ENCODE measurements at regions not wholly inside any gene's neighbourhood (a gene's known extent, or its start where the extent isn't known, plus 50 kb on each side); places are given as distances from the start of the nearest gene placed in this dataset.
"Not testable (repeated sequence)": the region's sequence is repeated elsewhere in the genome, so short reads cannot be mapped to it uniquely, and the experiment has no call there.

DNA sequence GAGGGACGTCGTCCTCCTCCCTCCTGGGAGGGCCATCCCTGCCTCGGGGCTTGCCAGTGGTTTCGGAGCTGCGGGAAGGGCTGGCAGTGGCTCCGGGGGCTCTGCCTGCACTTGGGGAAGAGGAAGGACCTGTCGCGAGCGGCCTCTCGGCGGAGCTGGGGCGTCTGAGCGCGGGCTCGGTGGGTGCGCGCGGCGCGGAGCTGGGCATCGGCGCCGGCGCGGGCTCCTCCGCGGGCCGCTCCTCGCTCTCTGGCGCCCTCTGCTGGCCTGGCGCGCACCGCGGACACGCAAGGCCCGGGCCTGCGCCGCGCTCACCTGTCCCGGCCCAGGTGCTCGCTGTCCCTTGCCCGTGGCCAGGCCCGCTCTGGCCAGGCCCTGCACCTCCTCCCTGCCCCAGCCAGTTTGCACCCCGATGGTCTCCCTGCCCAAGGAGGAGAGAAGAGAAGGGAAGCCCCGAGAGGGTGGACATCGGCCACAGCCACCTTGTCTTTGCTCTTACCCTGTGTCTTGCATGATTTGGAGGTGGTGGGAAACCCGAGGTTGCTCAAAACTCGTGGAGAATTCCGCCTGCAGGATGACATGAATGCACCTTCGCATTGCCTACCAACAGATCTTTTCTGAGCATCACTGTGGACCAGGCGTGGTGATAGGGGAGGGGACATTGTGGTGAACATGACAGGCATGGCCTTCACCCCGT, 119.2 kb downstream of the OTOP1 start:
- H2BK120ac ChIP-seq (ENCODE audit: insufficient read depth, low read length, poor library complexity); H2AK5ac ChIP-seq (ENCODE audit: low read length); H3K14ac ChIP-seq (ENCODE audit: low read length); H4K12ac ChIP-seq (ENCODE audit: low read depth, low read length); H3K4ac ChIP-seq (ENCODE audit: low read depth, low read length); H3K9ac ChIP-seq (ENCODE audit: low read length); H4K91ac ChIP-seq (ENCODE audit: low read depth, low read length); H2BK5ac ChIP-seq (ENCODE audit: low read depth, low read length, poor library complexity); H3K9me3 ChIP-seq (ENCODE audit: insufficient read depth, low read depth, low read length); H3K18ac ChIP-seq (ENCODE audit: low read length); H3K79me1 ChIP-seq (ENCODE audit: low read length); H2BK12ac ChIP-seq (ENCODE audit: low read length); H3K4me1 ChIP-seq (ENCODE audit: control insufficient read depth in 1 of 2, insufficient read depth in 2 of 2, low read length in 2 of 2); H3K23ac ChIP-seq (ENCODE audit: low read length); H3K79me2 ChIP-seq (ENCODE audit: control insufficient read depth, insufficient read depth, low read length, poor library complexity); H3K36me3 ChIP-seq (ENCODE audit: control insufficient read depth in 1 of 2, insufficient read depth in 2 of 2, low read length in 2 of 2); H3K27me3 ChIP-seq (ENCODE audit: insufficient read depth, low read length); H3K27ac ChIP-seq (ENCODE audit: low read depth, low read length): not testable (repeated sequence)
- DNase-seq: peak; percentile 60 to 89
- H2AFZ ChIP-seq (ENCODE audit: insufficient read depth, low read length, poor library complexity): peak overlapping the region; percentile 62
- peak overlapping the region; percentile 76 for H3K4me3 ChIP-seq (ENCODE audit: low read depth, low read length)
- peak overlapping the region; percentile 100 for H3K4me2 ChIP-seq (ENCODE audit: low read length)
- no CpG with 5 or more reads among the region's 52 CpGs for WGBS (ENCODE audit: extremely low coverage, insufficient coverage, insufficient read length)
- peak overlapping the region; percentile 45 for H4K8ac ChIP-seq (ENCODE audit: low read depth, low read length)

GRCh38 chr4:4115381-4115780, 111.3 kb downstream of the OTOP1 start:
- not testable (repeated sequence) for H4K12ac ChIP-seq (ENCODE audit: low read depth, low read length); H3K14ac ChIP-seq (ENCODE audit: low read length); H3K18ac ChIP-seq (ENCODE audit: low read length); DNase-seq; H3K79me1 ChIP-seq (ENCODE audit: low read length); H3K4ac ChIP-seq (ENCODE audit: low read depth, low read length); H3K4me2 ChIP-seq (ENCODE audit: low read length); H2AK5ac ChIP-seq (ENCODE audit: low read length); H3K27ac ChIP-seq (ENCODE audit: low read depth, low read length); H2BK120ac ChIP-seq (ENCODE audit: insufficient read depth, low read length, poor library complexity); H2AFZ ChIP-seq (ENCODE audit: insufficient read depth, low read length, poor library complexity); H3K9me3 ChIP-seq (ENCODE audit: insufficient read depth, low read depth, low read length); H3K36me3 ChIP-seq (ENCODE audit: control insufficient read depth in 1 of 2, insufficient read depth in 2 of 2, low read length in 2 of 2); H3K4me3 ChIP-seq (ENCODE audit: low read depth, low read length); H3K27me3 ChIP-seq (ENCODE audit: insufficient read depth, low read length); H3K9ac ChIP-seq (ENCODE audit: low read length); H3K23ac ChIP-seq (ENCODE audit: low read length); H3K79me2 ChIP-seq (ENCODE audit: control insufficient read depth, insufficient read depth, low read length, poor library complexity); H3K4me1 ChIP-seq (ENCODE audit: control insufficient read depth in 1 of 2, insufficient read depth in 2 of 2, low read length in 2 of 2); H2BK12ac ChIP-seq (ENCODE audit: low read length); H4K91ac ChIP-seq (ENCODE audit: low read depth, low read length); H2BK5ac ChIP-seq (ENCODE audit: low read depth, low read length, poor library complexity); H4K8ac ChIP-seq (ENCODE audit: low read depth, low read length)
- WGBS (ENCODE audit: extremely low coverage, insufficient coverage, insufficient read length): no CpG with 5 or more reads among the region's 13 CpGs

DNA sequence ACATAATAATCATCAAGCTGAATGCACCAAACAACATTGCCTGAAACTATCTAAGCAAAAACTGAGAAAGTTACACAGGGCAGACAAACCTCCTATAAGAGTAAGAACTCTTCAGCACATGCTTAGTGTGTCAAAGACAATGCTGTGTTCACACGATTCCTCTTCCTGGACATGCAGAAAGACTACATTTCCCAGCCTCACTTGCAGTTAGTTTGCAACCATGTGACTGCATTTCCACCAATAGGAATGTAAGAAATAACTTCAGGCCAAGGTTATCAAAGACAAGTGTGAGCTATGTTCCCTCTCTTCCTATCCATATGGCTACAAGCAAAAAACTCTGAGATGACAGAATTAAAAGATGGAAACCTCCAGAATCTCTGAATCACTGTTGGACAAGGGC, 109.8 kb downstream of the OTOP1 start:
- not testable (repeated sequence) for H3K4me1 ChIP-seq (ENCODE audit: control insufficient read depth in 1 of 2, insufficient read depth in 2 of 2, low read length in 2 of 2); H3K4me2 ChIP-seq (ENCODE audit: low read length); H3K36me3 ChIP-seq (ENCODE audit: control insufficient read depth in 1 of 2, insufficient read depth in 2 of 2, low read length in 2 of 2); H3K4ac ChIP-seq (ENCODE audit: low read depth, low read length); H4K91ac ChIP-seq (ENCODE audit: low read depth, low read length); H3K23ac ChIP-seq (ENCODE audit: low read length); H3K27me3 ChIP-seq (ENCODE audit: insufficient read depth, low read length); H3K79me1 ChIP-seq (ENCODE audit: low read length); H3K9ac ChIP-seq (ENCODE audit: low read length); H4K12ac ChIP-seq (ENCODE audit: low read depth, low read length); H2BK5ac ChIP-seq (ENCODE audit: low read depth, low read length, poor library complexity); H2AFZ ChIP-seq (ENCODE audit: insufficient read depth, low read length, poor library complexity); H2BK120ac ChIP-seq (ENCODE audit: insufficient read depth, low read length, poor library complexity); H3K14ac ChIP-seq (ENCODE audit: low read length); H3K4me3 ChIP-seq (ENCODE audit: low read depth, low read length); H2AK5ac ChIP-seq (ENCODE audit: low read length); H3K9me3 ChIP-seq (ENCODE audit: insufficient read depth, low read depth, low read length); H4K8ac ChIP-seq (ENCODE audit: low read depth, low read length); H3K18ac ChIP-seq (ENCODE audit: low read length); H3K27ac ChIP-seq (ENCODE audit: low read depth, low read length); H2BK12ac ChIP-seq (ENCODE audit: low read length); H3K79me2 ChIP-seq (ENCODE audit: control insufficient read depth, insufficient read depth, low read length, poor library complexity)
- peak in 1 of 2 donors; percentile 49 for DNase-seq
- WGBS (ENCODE audit: extremely low coverage, insufficient coverage, insufficient read length): no CpG with 5 or more reads among the region's 1 CpG

DNA sequence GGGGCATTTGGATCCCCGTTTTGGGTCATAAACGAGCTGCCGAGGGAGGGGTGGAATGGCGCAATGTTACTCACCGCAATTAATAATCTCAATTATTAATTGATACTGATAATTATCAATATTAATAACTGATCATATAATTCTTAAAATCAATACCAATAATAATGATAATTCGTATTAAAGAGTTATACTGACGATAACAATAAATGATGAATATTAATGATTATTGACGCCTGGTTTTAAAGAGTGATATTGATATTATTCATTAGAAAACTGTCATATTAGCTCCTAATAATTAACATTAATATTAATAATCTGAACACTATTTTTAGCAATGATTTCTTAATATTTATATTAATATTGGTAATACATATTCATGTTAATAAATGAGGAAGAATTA, 92.4 kb downstream of the OTOP1 start:
- H3K14ac ChIP-seq (ENCODE audit: low read length); H2AFZ ChIP-seq (ENCODE audit: insufficient read depth, low read length, poor library complexity); H2BK5ac ChIP-seq (ENCODE audit: low read depth, low read length, poor library complexity); H3K27ac ChIP-seq (ENCODE audit: low read depth, low read length); DNase-seq; H3K4me3 ChIP-seq (ENCODE audit: low read depth, low read length); H2BK12ac ChIP-seq (ENCODE audit: low read length); H3K18ac ChIP-seq (ENCODE audit: low read length); H2AK5ac ChIP-seq (ENCODE audit: low read length); H3K79me1 ChIP-seq (ENCODE audit: low read length); H3K4me2 ChIP-seq (ENCODE audit: low read length); H3K27me3 ChIP-seq (ENCODE audit: insufficient read depth, low read length); H3K4me1 ChIP-seq (ENCODE audit: control insufficient read depth in 1 of 2, insufficient read depth in 2 of 2, low read length in 2 of 2); H3K9ac ChIP-seq (ENCODE audit: low read length); H4K12ac ChIP-seq (ENCODE audit: low read depth, low read length); H3K36me3 ChIP-seq (ENCODE audit: control insufficient read depth in 1 of 2, insufficient read depth in 2 of 2, low read length in 2 of 2); H4K91ac ChIP-seq (ENCODE audit: low read depth, low read length); H4K8ac ChIP-seq (ENCODE audit: low read depth, low read length); H2BK120ac ChIP-seq (ENCODE audit: insufficient read depth, low read length, poor library complexity); H3K9me3 ChIP-seq (ENCODE audit: insufficient read depth, low read depth, low read length); H3K23ac ChIP-seq (ENCODE audit: low read length); H3K79me2 ChIP-seq (ENCODE audit: control insufficient read depth, insufficient read depth, low read length, poor library complexity); H3K4ac ChIP-seq (ENCODE audit: low read depth, low read length): not testable (repeated sequence)
- no CpG with 5 or more reads among the region's 8 CpGs for WGBS (ENCODE audit: extremely low coverage, insufficient coverage, insufficient read length)

All from trophoblast cell (in vitro differentiated cells and primary cell).